Skeletal muscle tissue (tissue), 3 donors: ENCODE measurements at regions not wholly inside any gene's neighbourhood (a gene's known extent, or its start where the extent isn't known, plus 50 kb on each side); places are given as distances from the start of the nearest gene placed in this dataset.

ENCODE experiments used
- H3K27ac ChIP-seq: one replicate; pipeline ENCODE4 v1.7.0; 2013; ENCODE audit warnings: mild to moderate bottlenecking, low read depth, low read length, inconsistent platforms
- H3K27me3 ChIP-seq, 3 donors: one replicate each; pipeline ENCODE4 v1.7.0; 2013; ENCODE audit warnings: low read length in 3 of 3; ENCODE audit not compliant: control insufficient read depth in 3 of 3, insufficient read depth in 3 of 3
- H3K36me3 ChIP-seq, 3 donors: one replicate each; pipeline ENCODE4 v1.7.0; 2013; ENCODE audit warnings: low read length in 3 of 3; ENCODE audit not compliant: control insufficient read depth in 3 of 3, insufficient read depth in 3 of 3
- H3K4me1 ChIP-seq, 3 donors: one replicate each; pipeline ENCODE4 v1.7.0; 2013; ENCODE audit warnings: low read length in 3 of 3, mild to moderate bottlenecking in 3 of 3; ENCODE audit not compliant: control insufficient read depth in 3 of 3, insufficient read depth in 3 of 3
- H3K4me3 ChIP-seq, 3 donors: one replicate each; pipeline ENCODE4 v1.7.0; 2013; ENCODE audit warnings: low read length in 3 of 3
- H3K9ac ChIP-seq, 3 donors: one replicate each; pipeline ENCODE4 v1.7.0; 2013; ENCODE audit warnings: low read length in 3 of 3, mild to moderate bottlenecking in 3 of 3, moderate library complexity in 2 of 3, low read depth in 1 of 3
- H3K9me3 ChIP-seq, 3 donors: one replicate each; pipeline ENCODE4 v1.7.0; 2013; ENCODE audit warnings: low read length in 3 of 3; ENCODE audit not compliant: control insufficient read depth in 3 of 3
- donor health status: Osteomylitis.

DNA sequence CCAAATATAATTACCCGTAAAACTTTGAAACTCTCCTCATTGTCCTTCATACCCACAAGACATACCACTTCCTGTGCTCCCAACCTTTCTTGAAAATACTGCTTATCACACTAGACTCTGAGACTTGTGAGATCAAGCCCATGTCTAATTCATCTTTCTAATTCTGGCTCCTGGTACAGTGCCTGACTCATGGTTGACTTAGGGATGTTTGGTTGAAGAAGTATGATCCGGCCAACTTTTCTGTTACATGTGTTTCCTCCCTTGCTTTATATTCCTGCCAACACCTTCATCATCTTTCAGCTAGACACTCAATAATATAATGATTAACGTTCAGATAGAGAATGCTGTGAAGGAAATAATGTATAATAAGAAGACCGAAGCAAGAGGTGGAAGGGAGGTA is 58.2 kb downstream of the MEX3B start:
- Histone ChIP-seq H3K4me3 (no peak overlapping the region), H3K9me3 (peaks cover 0 to 6% (median 6%) of the 10 kb centered on the region in 3 donors), H3K4me1 (no peaks in the 10 kb centered on the region), H3K36me3 (no peaks in the 10 kb centered on the region), H3K27me3 (no peaks in the 10 kb centered on the region), H3K27ac (no peak overlapping the region), H3K9ac (no peak overlapping the region)

DNA sequence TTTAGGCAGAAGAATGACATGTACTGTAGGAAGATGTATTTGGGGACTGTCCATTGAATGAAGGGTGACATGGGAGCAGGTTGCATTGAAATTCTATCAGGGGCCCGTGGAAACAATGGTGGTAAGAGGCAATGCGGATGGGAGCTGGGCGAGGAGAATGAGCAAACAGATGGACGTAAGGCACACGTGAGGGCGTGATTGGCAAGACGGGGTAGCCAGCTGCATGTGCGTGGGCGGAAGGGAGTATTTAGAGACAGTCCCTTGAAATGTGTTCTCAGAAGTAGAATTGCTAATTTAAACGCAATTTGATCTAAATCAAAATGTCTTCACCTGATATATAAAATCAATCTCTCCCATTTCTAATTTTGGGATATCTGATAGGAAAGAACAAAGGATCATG is 62.3 kb downstream of the MEX3B start:
- no peak overlapping the region for H3K27ac ChIP-seq
- H3K4me3 ChIP-seq, result no peak overlapping the region
- no peaks in the 10 kb centered on the region for H3K27me3 ChIP-seq
- no peaks in the 10 kb centered on the region for H3K4me1 ChIP-seq
- H3K9ac ChIP-seq, result no peak overlapping the region
- no peaks in the 10 kb centered on the region for H3K36me3 ChIP-seq
- no peaks in the 10 kb centered on the region for H3K9me3 ChIP-seq

GRCh38 chr15:81982808-81983207 is 63.0 kb downstream of the MEX3B start:
- Histone ChIP-seq H3K4me3 (no peak overlapping the region), H3K9ac (no peak overlapping the region), H3K9me3 (peaks cover 0 to 3% (median 2%) of the 10 kb centered on the region in 3 donors), H3K27me3 (no peaks in the 10 kb centered on the region), H3K4me1 (no peaks in the 10 kb centered on the region), H3K36me3 (no peaks in the 10 kb centered on the region), H3K27ac (no peak overlapping the region)

- no peaks in the 10 kb centered on the region for H3K36me3 ChIP-seq
- H3K27ac ChIP-seq, result no peak overlapping the region
- H3K9ac ChIP-seq, result no peak overlapping the region
- H3K27me3 ChIP-seq, result no peaks in the 10 kb centered on the region
- peaks cover 0 to 5% (median 3%) of the 10 kb centered on the region in 3 donors for H3K9me3 ChIP-seq
- no peak overlapping the region for H3K4me3 ChIP-seq
- H3K4me1 ChIP-seq, result no peaks in the 10 kb centered on the region
These were observed 63.9 kb downstream of the MEX3B start for GRCh38 chr15:81981908-81982307.

- H3K9ac ChIP-seq, result no peak overlapping the region
- no peaks in the 10 kb centered on the region for H3K27me3 ChIP-seq
- H3K4me1 ChIP-seq, result no peaks in the 10 kb centered on the region
- H3K4me3 ChIP-seq, result no peak overlapping the region
- no peaks in the 10 kb centered on the region for H3K36me3 ChIP-seq
- H3K9me3 ChIP-seq, result peaks cover 0 to 5% (median 3%) of the 10 kb centered on the region in 3 donors
- H3K27ac ChIP-seq, result no peak overlapping the region
These were observed 68.4 kb downstream of the MEX3B start for GRCh38 chr15:81977464-81977863.

- Histone ChIP-seq H3K9me3 (no peaks in the 10 kb centered on the region), H3K27me3 (no peaks in the 10 kb centered on the region), H3K9ac (no peak overlapping the region), H3K36me3 (no peaks in the 10 kb centered on the region), H3K4me1 (no peaks in the 10 kb centered on the region), H3K4me3 (no peak overlapping the region), H3K27ac (no peak overlapping the region)
These were observed 77.1 kb downstream of the MEX3B start for GRCh38 chr15:81968691-81969090.

GRCh38 chr15:81966631-81967030 is 79.2 kb downstream of the MEX3B start:
- no peak overlapping the region for H3K4me3 ChIP-seq
- no peak overlapping the region for H3K9ac ChIP-seq
- no peaks in the 10 kb centered on the region for H3K27me3 ChIP-seq
- no peaks in the 10 kb centered on the region for H3K36me3 ChIP-seq
- H3K27ac ChIP-seq, result no peak overlapping the region
- H3K4me1 ChIP-seq, result no peaks in the 10 kb centered on the region
- H3K9me3 ChIP-seq, result no peaks in the 10 kb centered on the region

- Histone ChIP-seq H3K36me3 (no peaks in the 10 kb centered on the region), H3K4me1 (no peaks in the 10 kb centered on the region), H3K27ac (no peak overlapping the region), H3K9me3 (no peaks in the 10 kb centered on the region), H3K4me3 (no peak overlapping the region), H3K27me3 (no peaks in the 10 kb centered on the region), H3K9ac (no peak overlapping the region)
These were observed 83.3 kb downstream of the MEX3B start for GRCh38 chr15:81962482-81962881.

GRCh38 chr15:81959196-81959595 is 86.6 kb downstream of the MEX3B start:
- no peaks in the 10 kb centered on the region for H3K36me3 ChIP-seq
- H3K27ac ChIP-seq, result no peak overlapping the region
- no peak overlapping the region for H3K9ac ChIP-seq
- no peaks in the 10 kb centered on the region for H3K27me3 ChIP-seq
- H3K4me3 ChIP-seq, result no peak overlapping the region
- H3K4me1 ChIP-seq, result no peaks in the 10 kb centered on the region
- no peaks in the 10 kb centered on the region for H3K9me3 ChIP-seq

- Histone ChIP-seq H3K36me3 (no peaks in the 10 kb centered on the region), H3K27me3 (no peaks in the 10 kb centered on the region), H3K4me1 (no peaks in the 10 kb centered on the region), H3K4me3 (no peak overlapping the region), H3K9me3 (no peaks in the 10 kb centered on the region), H3K27ac (no peak overlapping the region), H3K9ac (no peak overlapping the region)
These were observed 88.1 kb downstream of the MEX3B start for GRCh38 chr15:81957698-81958097.
